Mesenchymal stem cell (in vitro differentiated cells and primary cell): ENCODE measurements at regions not wholly inside any gene's neighbourhood (a gene's known extent, or its start where the extent isn't known, plus 50 kb on each side); places are given as distances from the start of the nearest gene placed in this dataset.

Experiments used
- DNase-seq: peaks from one replicate; pipeline ENCODE4 v3.0.0-alpha.2; 2013
- H2AFZ ChIP-seq: one replicate; pipeline ENCODE4 v1.6.1; 2013; ENCODE audit warnings: low read depth, mild to moderate bottlenecking, control low read depth, inconsistent platforms, low read length, moderate library complexity
- H2AK5ac ChIP-seq: 2 replicates; pipeline ENCODE4 v1.6.1; 2013; ENCODE audit warnings: low read length, moderate library complexity, mild to moderate bottlenecking, inconsistent platforms; ENCODE audit not compliant: severe bottlenecking
- H2BK120ac ChIP-seq: one replicate; pipeline ENCODE4 v1.6.1; 2013; ENCODE audit warnings: low read depth, mild to moderate bottlenecking, inconsistent platforms, low read length, moderate library complexity
- H2BK12ac ChIP-seq, 2 experiments: one replicate each; pipeline ENCODE4 v1.6.1; 2013; ENCODE audit warnings: inconsistent platforms in 2 of 2, low read length in 2 of 2, mild to moderate bottlenecking in 2 of 2, moderate library complexity in 2 of 2, control low read depth in 1 of 2
- H2BK15ac ChIP-seq: one replicate; pipeline ENCODE4 v1.6.1; 2013; ENCODE audit warnings: mild to moderate bottlenecking, low read depth, inconsistent platforms; ENCODE audit not compliant: poor library complexity, severe bottlenecking
- H2BK5ac ChIP-seq: 2 replicates; pipeline ENCODE4 v1.6.1; 2013; ENCODE audit warnings: low read depth, mild to moderate bottlenecking, low read length, control low read depth, inconsistent platforms; ENCODE audit not compliant: poor library complexity, severe bottlenecking
- H3K14ac ChIP-seq, 2 experiments: one replicate each; pipeline ENCODE4 v1.6.1; 2013; ENCODE audit warnings: inconsistent platforms in 2 of 2, low read length in 2 of 2, control low read depth in 1 of 2, mild to moderate bottlenecking in 1 of 2, moderate library complexity in 1 of 2
- H3K18ac ChIP-seq, 2 experiments: one replicate each; pipeline ENCODE4 v1.6.1; 2013; ENCODE audit warnings: inconsistent platforms in 2 of 2, low read length in 2 of 2, control low read depth in 1 of 2, low read depth in 1 of 2, mild to moderate bottlenecking in 1 of 2
- H3K23ac ChIP-seq, 2 experiments: one replicate each; pipeline ENCODE4 v1.6.1; 2013; ENCODE audit warnings: inconsistent platforms in 2 of 2, low read length in 2 of 2, mild to moderate bottlenecking in 2 of 2, moderate library complexity in 2 of 2, control low read depth in 1 of 2
- H3K27ac ChIP-seq: 2 replicates; pipeline ENCODE4 v1.5.1; 2013; ENCODE audit warnings: mild to moderate bottlenecking, moderate library complexity, low read length, control low read depth, inconsistent platforms; ENCODE audit not compliant: poor library complexity, severe bottlenecking
- H3K27me3 ChIP-seq, 2 experiments: 2 replicates each; pipeline versions ENCODE4 v1.6.1 to v1.7.0; 2013; ENCODE audit warnings: low read length in 2 of 2, mild to moderate bottlenecking in 2 of 2, moderate library complexity in 2 of 2, control low read depth in 1 of 2, inconsistent platforms in 1 of 2; ENCODE audit not compliant: control insufficient read depth in 1 of 2, insufficient read depth in 1 of 2
- H3K36me3 ChIP-seq, 2 experiments: 2 replicates each; pipeline versions ENCODE4 v1.6.1 to v1.7.0; 2013; ENCODE audit warnings: low read length in 2 of 2, control low read depth in 1 of 2, inconsistent platforms in 1 of 2, low read depth in 1 of 2, mild to moderate bottlenecking in 1 of 2; ENCODE audit not compliant: insufficient read depth in 2 of 2, control insufficient read depth in 1 of 2
- H3K4ac ChIP-seq, 2 experiments: one replicate each; pipeline ENCODE4 v1.6.1; 2013; ENCODE audit warnings: inconsistent platforms in 2 of 2, low read length in 2 of 2, mild to moderate bottlenecking in 2 of 2, moderate library complexity in 2 of 2, control low read depth in 1 of 2, low read depth in 1 of 2
- H3K4me1 ChIP-seq: 2 replicates; pipeline ENCODE4 v1.6.1; 2013; ENCODE audit warnings: low read depth, low read length, control low read depth; ENCODE audit not compliant: control insufficient read depth, insufficient read depth
- H3K4me2 ChIP-seq: 2 replicates; pipeline ENCODE4 v1.6.1; 2013; ENCODE audit warnings: low read length, mild to moderate bottlenecking, inconsistent platforms; ENCODE audit not compliant: poor library complexity, severe bottlenecking
- H3K4me3 ChIP-seq, 2 experiments: 2 replicates each; pipeline versions ENCODE4 v1.5.1 to v1.7.0; 2013; ENCODE audit warnings: low read length in 2 of 2, mild to moderate bottlenecking in 2 of 2, control low read depth in 1 of 2, low read depth in 1 of 2; ENCODE audit not compliant: insufficient read depth in 1 of 2
- H3K79me1 ChIP-seq: replicated peaks from 2 replicates; pipeline ENCODE4 v1.6.1; 2013; ENCODE audit warnings: mild to moderate bottlenecking, control low read depth, low read length, inconsistent platforms; ENCODE audit not compliant: poor library complexity, severe bottlenecking
- H3K9ac ChIP-seq: 2 replicates; pipeline ENCODE4 v1.7.0; 2013; ENCODE audit warnings: mild to moderate bottlenecking, low read length, moderate library complexity
- H3K9me3 ChIP-seq: 2 replicates; pipeline ENCODE4 v1.7.0; 2013; ENCODE audit warnings: mild to moderate bottlenecking, low read length; ENCODE audit not compliant: control insufficient read depth
- H4K8ac ChIP-seq: one replicate; pipeline ENCODE4 v1.6.1; 2013; ENCODE audit warnings: inconsistent platforms, mild to moderate bottlenecking, low read length, moderate library complexity
- H4K91ac ChIP-seq: one replicate; pipeline ENCODE4 v1.6.1; 2013; ENCODE audit warnings: mild to moderate bottlenecking, low read length, inconsistent platforms
- WGBS: methylation state at CpG from one replicate; pipeline ENCODE4 v1.1.7; 2013; ENCODE audit warnings: mixed read lengths; 5-methylcytosine and 5-hydroxymethylcytosine counted together

DNA sequence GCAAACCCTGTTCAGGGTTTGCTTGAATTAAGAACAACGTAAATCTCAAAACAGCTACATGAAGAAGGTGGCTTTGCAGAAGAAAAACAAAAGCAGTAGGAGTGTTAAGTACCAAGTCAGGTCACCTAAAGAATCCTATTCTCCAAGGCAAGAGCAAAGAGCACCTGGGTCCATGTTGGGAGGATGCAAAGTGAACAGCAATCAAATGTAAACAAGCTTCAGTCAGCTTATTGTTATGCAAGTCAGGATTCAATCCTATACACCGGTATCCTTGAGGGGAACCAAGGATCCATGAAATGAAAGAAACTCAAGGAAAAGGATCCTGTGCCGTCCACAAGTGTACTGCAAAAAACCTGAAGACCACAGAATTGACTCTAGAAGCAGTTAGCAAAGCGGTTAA is 261.0 kb upstream of the DDX18 start:
- peaks cover 3% of the 10 kb centered on the region for H3K9me3 ChIP-seq
- H3K4me2 ChIP-seq = no peak overlapping the region
- H2BK15ac ChIP-seq = no peak overlapping the region
- H2BK120ac ChIP-seq = no peak overlapping the region
- H3K9ac ChIP-seq = no peak overlapping the region
- H3K27ac ChIP-seq = no peak overlapping the region
- H3K4me3 ChIP-seq = no peak overlapping the region
- H3K18ac ChIP-seq = no peak overlapping the region
- no peaks in the 10 kb centered on the region for H3K36me3 ChIP-seq
- H2AK5ac ChIP-seq = no peak overlapping the region
- no peak overlapping the region for H2BK12ac ChIP-seq
- no peak overlapping the region for H4K8ac ChIP-seq
- no peak overlapping the region for H4K91ac ChIP-seq
- H3K14ac ChIP-seq = no peak overlapping the region
- H3K79me1 ChIP-seq = no peaks in the 10 kb centered on the region
- no peak overlapping the region for H2AFZ ChIP-seq
- H3K23ac ChIP-seq = no peak overlapping the region
- H2BK5ac ChIP-seq = no peak overlapping the region
- no peaks in the 10 kb centered on the region for H3K27me3 ChIP-seq
- no peak for DNase-seq
- no peaks in the 10 kb centered on the region for H3K4me1 ChIP-seq
- no peak overlapping the region for H3K4ac ChIP-seq
- WGBS = 67% methylated on average over 4 of the region's 4 CpGs

GRCh38 chr2:117555965-117556364 is 258.5 kb upstream of the DDX18 start:
- no peak overlapping the region for H3K9ac ChIP-seq
- no peak overlapping the region for H2BK12ac ChIP-seq
- H3K79me1 ChIP-seq = no peaks in the 10 kb centered on the region
- no peak overlapping the region for H2BK120ac ChIP-seq
- H3K14ac ChIP-seq = no peak overlapping the region
- WGBS = 92% methylated on average over 5 of the region's 5 CpGs
- no peak overlapping the region for H2AFZ ChIP-seq
- H4K91ac ChIP-seq = no peak overlapping the region
- no peak overlapping the region for H2BK5ac ChIP-seq
- H3K9me3 ChIP-seq = no peaks in the 10 kb centered on the region
- no peak overlapping the region for H2AK5ac ChIP-seq
- no peak overlapping the region for H3K4me2 ChIP-seq
- no peak overlapping the region for H3K4ac ChIP-seq
- no peak overlapping the region for H3K4me3 ChIP-seq
- no peaks in the 10 kb centered on the region for H3K27me3 ChIP-seq
- H3K36me3 ChIP-seq = no peaks in the 10 kb centered on the region
- no peak overlapping the region for H2BK15ac ChIP-seq
- no peak overlapping the region for H3K18ac ChIP-seq
- H4K8ac ChIP-seq = no peak overlapping the region
- H3K23ac ChIP-seq = no peak overlapping the region
- no peaks in the 10 kb centered on the region for H3K4me1 ChIP-seq
- no peak overlapping the region for H3K27ac ChIP-seq
- no peak for DNase-seq

DNA sequence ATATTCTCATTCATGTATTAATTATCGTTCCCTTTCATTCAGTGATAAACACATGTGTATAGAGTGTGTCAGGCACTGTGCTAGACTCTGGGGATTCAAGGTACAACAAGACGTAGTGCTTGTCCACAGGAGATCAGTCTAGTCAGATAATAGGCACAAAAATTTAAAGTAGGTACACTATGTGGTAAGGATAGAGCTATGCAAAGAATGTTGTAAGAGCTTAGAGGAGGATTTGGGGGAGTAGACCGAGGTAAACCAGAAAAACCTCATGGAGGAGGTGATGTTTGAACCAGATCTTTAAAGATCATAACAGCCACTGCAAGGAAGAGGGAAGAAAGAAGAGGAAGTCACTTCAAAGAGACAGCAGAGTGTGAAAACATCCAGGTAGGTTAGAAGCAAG is 256.9 kb upstream of the DDX18 start:
- Histone ChIP-seq H2BK12ac (no peak overlapping the region), H3K23ac (no peak overlapping the region), H4K91ac (no peak overlapping the region), H3K27ac (no peak overlapping the region), H2BK5ac (no peak overlapping the region), H3K4me3 (no peak overlapping the region), H4K8ac (no peak overlapping the region), H3K9ac (no peak overlapping the region), H3K4me2 (no peak overlapping the region), H3K18ac (no peak overlapping the region), H3K4me1 (no peaks in the 10 kb centered on the region), H2AK5ac (no peak overlapping the region), H3K9me3 (no peaks in the 10 kb centered on the region), H3K27me3 (no peaks in the 10 kb centered on the region), H3K14ac (no peak overlapping the region), H3K4ac (no peak overlapping the region), H3K79me1 (no peaks in the 10 kb centered on the region), H3K36me3 (no peaks in the 10 kb centered on the region), H2BK120ac (no peak overlapping the region), H2BK15ac (no peak overlapping the region), H2AFZ (no peak overlapping the region)
- 73% methylated on average over 3 of the region's 3 CpGs for WGBS
- DNase-seq = no peak

- Histone ChIP-seq H2AK5ac (no peak overlapping the region), H3K4ac (no peak overlapping the region), H3K36me3 (no peaks in the 10 kb centered on the region), H3K4me3 (no peak overlapping the region), H3K27me3 (no peaks in the 10 kb centered on the region), H3K14ac (no peak overlapping the region), H3K18ac (no peak overlapping the region), H2BK12ac (no peak overlapping the region), H3K9me3 (no peaks in the 10 kb centered on the region), H3K27ac (no peak overlapping the region), H4K91ac (no peak overlapping the region), H2BK15ac (no peak overlapping the region), H3K23ac (no peak overlapping the region), H2AFZ (no peak overlapping the region), H4K8ac (no peak overlapping the region), H3K4me1 (no peaks in the 10 kb centered on the region), H3K79me1 (no peaks in the 10 kb centered on the region), H2BK5ac (no peak overlapping the region), H3K9ac (no peak overlapping the region), H2BK120ac (no peak overlapping the region), H3K4me2 (no peak overlapping the region)
- DNase-seq = no peak
- 89% methylated on average over 3 of the region's 3 CpGs for WGBS
Measured at GRCh38 chr2:117562654-117563053, 251.8 kb upstream of the DDX18 start.
